DND-41 (cell line): ENCODE measurements at regions not wholly inside any gene's neighbourhood (a gene's known extent, or its start where the extent isn't known, plus 50 kb on each side); places are given as distances from the start of the nearest gene placed in this dataset.

Source experiments
- ATAC-seq: fragments of 200-7000 bp; cut with Tn5 transposase; 3 replicates; pipeline ENCODE4 v1.9.1; 2021; ENCODE audit warnings: low read depth; ENCODE audit not compliant: insufficient read depth
- DNase-seq: peaks from one replicate; pipeline ENCODE4 v3.0.0-alpha.2; 2020
- H2AFZ ChIP-seq: 2 replicates; pipeline ENCODE4 v1.6.0; 2012; ENCODE audit warnings: low read depth, low read length
- H3K27ac ChIP-seq: 2 replicates; pipeline ENCODE4 v1.5.1; 2012; ENCODE audit warnings: low read length, inconsistent platforms
- H3K27me3 ChIP-seq: fragments of 200-600 bp; sonication (generic); 2 replicates; pipeline ENCODE4 v1.6.0; 2012; ENCODE audit warnings: low read length, mild to moderate bottlenecking, inconsistent platforms; ENCODE audit not compliant: insufficient read depth, poor library complexity
- H3K36me3 ChIP-seq: 2 replicates; pipeline ENCODE4 v1.5.1; 2012; ENCODE audit warnings: low read length, inconsistent platforms; ENCODE audit not compliant: insufficient read depth
- H3K4me1 ChIP-seq: 2 replicates; pipeline ENCODE4 v1.5.1; 2012; ENCODE audit warnings: mild to moderate bottlenecking, low read length; ENCODE audit not compliant: insufficient read depth
- H3K4me2 ChIP-seq: 2 replicates; pipeline ENCODE4 v1.6.0; 2012; ENCODE audit warnings: mild to moderate bottlenecking, moderate library complexity, low read length, inconsistent platforms; ENCODE audit not compliant: insufficient read depth
- H3K4me3 ChIP-seq, 2 experiments: fragments of 200-600 bp in 1 of 2; shearing (Covaris generic) in 1 of 2; 2 replicates each; pipeline ENCODE4 v1.5.1; 2012 to 2016; ENCODE audit warnings: inconsistent platforms in 2 of 2, low read length in 2 of 2, mild to moderate bottlenecking in 2 of 2, low read depth in 1 of 2, moderate library complexity in 1 of 2
- H3K79me2 ChIP-seq: 2 replicates; pipeline ENCODE4 v1.6.0; 2012; ENCODE audit warnings: low read length, inconsistent platforms; ENCODE audit not compliant: insufficient read depth
- H3K9ac ChIP-seq: 2 replicates; pipeline ENCODE4 v1.6.0; 2012; ENCODE audit warnings: low read depth, mild to moderate bottlenecking, inconsistent platforms, low read length, moderate library complexity
- H3K9me3 ChIP-seq: 2 replicates; pipeline ENCODE4 v1.5.1; 2012; ENCODE audit warnings: low read length, moderate library complexity, mild to moderate bottlenecking, inconsistent platforms; ENCODE audit not compliant: insufficient read depth, severe bottlenecking
- H4K20me1 ChIP-seq: 2 replicates; pipeline ENCODE4 v1.6.0; 2012; ENCODE audit warnings: low read length; ENCODE audit not compliant: insufficient read depth
- CTCF ChIP-seq: IDR thresholded peaks from 2 replicates; pipeline ENCODE4 v1.5.1; 2012; ENCODE audit warnings: borderline replicate concordance, low read length, moderate library complexity, mild to moderate bottlenecking; ENCODE audit not compliant: poor library complexity, severe bottlenecking; ENCODE audit errors: extremely low read depth
- EZH2 ChIP-seq: IDR thresholded peaks from 3 replicates; pipeline ENCODE4 v1.6.1; 2012; ENCODE audit warnings: borderline replicate concordance, low read depth, mild to moderate bottlenecking, moderate library complexity, low read length, inconsistent platforms; ENCODE audit not compliant: severe bottlenecking

GRCh38 chr7:46233585-46234329 lies 312.7 kb upstream of the IGFBP3 start:
- TF ChIP-seq CTCF (no peak), EZH2 (no peak)
- ATAC-seq = no peak
- Histone ChIP-seq H3K27me3 (no peaks in the 10 kb centered on the region), H3K27ac (no peak overlapping the region), H4K20me1 (no peaks in the 10 kb centered on the region), H3K9ac (no peak overlapping the region), H3K4me3 (no peak overlapping the region), H3K79me2 (no peaks in the 10 kb centered on the region), H3K4me1 (no peaks in the 10 kb centered on the region), H3K36me3 (no peaks in the 10 kb centered on the region), H3K9me3 (no peaks in the 10 kb centered on the region), H2AFZ (no peak overlapping the region), H3K4me2 (no peak overlapping the region)
- DNase-seq = no peak

GRCh38 chr7:46230990-46231305 lies 309.9 kb upstream of the IGFBP3 start:
- Histone ChIP-seq H3K4me3 (no peak overlapping the region), H3K9me3 (no peaks in the 10 kb centered on the region), H4K20me1 (no peaks in the 10 kb centered on the region), H3K9ac (no peak overlapping the region), H3K36me3 (no peaks in the 10 kb centered on the region), H3K79me2 (no peaks in the 10 kb centered on the region), H2AFZ (no peak overlapping the region), H3K4me1 (no peaks in the 10 kb centered on the region), H3K4me2 (no peak overlapping the region), H3K27ac (no peak overlapping the region), H3K27me3 (no peaks in the 10 kb centered on the region)
- no peak for DNase-seq
- no peak for ATAC-seq
- TF ChIP-seq EZH2 (no peak), CTCF (no peak)

GRCh38 chr7:46230298-46230989 lies 309.4 kb upstream of the IGFBP3 start:
- Histone ChIP-seq H3K27me3 (no peaks in the 10 kb centered on the region), H3K27ac (no peak overlapping the region)

More at GRCh38 chr7:46230298-46230989, 309.4 kb upstream of the IGFBP3 start:
- H3K4me3 ChIP-seq = no peak overlapping the region
- H3K9ac ChIP-seq = no peak overlapping the region
- H3K36me3 ChIP-seq = no peaks in the 10 kb centered on the region
- H2AFZ ChIP-seq = no peak overlapping the region
- no peaks in the 10 kb centered on the region for H4K20me1 ChIP-seq
- no peaks in the 10 kb centered on the region for H3K4me1 ChIP-seq
- H3K9me3 ChIP-seq = no peaks in the 10 kb centered on the region
- H3K79me2 ChIP-seq = no peaks in the 10 kb centered on the region
- ATAC-seq (no peak), DNase-seq (no peak)
- no peak for TF ChIP-seq EZH2
- TF ChIP-seq CTCF = no peak
- no peak overlapping the region for H3K4me2 ChIP-seq
